ENCODE measurements at regions not wholly inside any gene's neighbourhood (a gene's known extent, or its start where the extent isn't known, plus 50 kb on each side); places are given as distances from the start of the nearest gene placed in this dataset.
A peak's percentile ranks its signal among the peaks of the same experiment; 100 is the strongest.
"Not testable (repeated sequence)": the region's sequence is repeated elsewhere in the genome, so short reads cannot be mapped to it uniquely, and the experiment has no call there.

DNA sequence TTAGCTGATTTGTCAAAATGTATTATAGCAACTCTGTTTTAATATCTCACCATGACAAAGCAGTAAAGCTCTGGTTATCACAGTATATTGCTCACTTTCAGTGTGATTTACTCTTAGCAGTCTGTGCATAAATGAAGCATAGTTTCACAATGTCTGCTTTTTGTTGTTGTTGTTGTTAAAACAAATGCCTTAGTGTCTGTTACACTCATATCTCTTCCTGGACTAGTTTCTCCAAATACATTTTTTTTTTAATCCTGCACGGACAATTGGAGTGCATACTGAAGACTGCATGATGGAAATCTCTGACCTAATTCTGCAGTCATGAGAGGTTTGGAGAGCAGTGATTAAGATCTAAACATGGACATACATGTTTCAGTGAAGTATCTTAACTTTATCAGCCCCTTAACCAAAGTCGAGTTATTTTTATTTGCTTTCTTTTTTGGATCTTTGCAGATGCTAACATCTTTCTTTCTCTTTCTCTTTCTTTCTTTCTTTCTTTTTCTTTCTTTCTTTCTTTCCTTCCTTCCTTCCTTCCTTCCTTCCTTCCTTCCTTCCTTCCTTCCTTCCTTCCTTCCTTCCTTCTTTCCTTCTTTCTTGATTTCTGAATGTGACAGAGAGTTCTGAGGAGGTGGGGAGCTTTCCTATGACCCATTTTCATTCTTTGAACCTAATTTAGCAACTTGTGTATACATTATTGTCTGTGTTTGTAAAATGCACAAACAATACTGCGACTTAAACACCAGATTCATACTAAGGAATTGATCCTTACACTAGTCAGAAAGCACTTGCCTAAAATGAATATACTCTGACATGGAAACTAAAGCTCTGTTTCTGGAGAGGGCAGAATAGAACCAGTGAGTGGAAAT, 161.5 kb upstream of the AGR3 start:
- Histone ChIP-seq H3K27ac (ENCODE audit: low read depth, low read length) (no peak overlapping the region), H3K9ac (ENCODE audit: low read depth in 1 of 3, low read length in 3 of 3) (no peak overlapping the region)

DNA sequence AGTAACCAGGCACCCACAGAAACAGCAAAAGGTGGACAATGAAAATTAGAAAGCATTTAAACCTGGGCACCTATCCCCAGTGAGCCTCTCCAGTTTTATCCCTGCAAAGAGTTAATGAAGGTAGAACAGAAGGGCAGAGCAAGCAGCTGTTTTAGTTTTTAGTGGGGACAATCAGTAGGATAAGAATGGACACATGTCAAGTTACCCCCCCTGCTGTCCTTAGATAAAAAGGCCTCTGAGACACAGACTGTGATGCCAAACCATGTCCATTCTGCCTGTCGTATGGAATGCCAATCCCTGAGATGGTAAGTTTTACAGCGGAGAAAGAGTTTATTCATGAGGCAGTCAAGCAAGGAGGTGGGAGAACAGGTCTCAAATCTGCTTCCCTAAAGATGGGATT, 162.6 kb upstream of the AGR3 start:
- no peaks in the 10 kb centered on the region for H3K4me1 ChIP-seq (ENCODE audit: control insufficient read depth in 3 of 3, insufficient read depth in 3 of 3, low read length in 3 of 3)
- H3K9ac ChIP-seq (ENCODE audit: low read depth in 1 of 3, low read length in 3 of 3) = no peak overlapping the region
- H3K4me3 ChIP-seq (ENCODE audit: low read length in 3 of 3) = no peak overlapping the region
- no peaks in the 10 kb centered on the region for H3K36me3 ChIP-seq (ENCODE audit: control insufficient read depth in 3 of 3, insufficient read depth in 3 of 3, low read length in 3 of 3)
- no peaks in the 10 kb centered on the region for H3K9me3 ChIP-seq (ENCODE audit: control insufficient read depth in 3 of 3, low read length in 3 of 3)
- H3K27me3 ChIP-seq (ENCODE audit: control insufficient read depth in 3 of 3, insufficient read depth in 3 of 3, low read length in 3 of 3) = no peaks in the 10 kb centered on the region
- no peak overlapping the region for H3K27ac ChIP-seq (ENCODE audit: low read depth, low read length)

More for the DNA sequence above, 161.5 kb upstream of the AGR3 start:
- no peaks in the 10 kb centered on the region for H3K9me3 ChIP-seq (ENCODE audit: control insufficient read depth in 3 of 3, low read length in 3 of 3)
- no peaks in the 10 kb centered on the region for H3K27me3 ChIP-seq (ENCODE audit: control insufficient read depth in 3 of 3, insufficient read depth in 3 of 3, low read length in 3 of 3)
- no peaks in the 10 kb centered on the region for H3K4me1 ChIP-seq (ENCODE audit: control insufficient read depth in 3 of 3, insufficient read depth in 3 of 3, low read length in 3 of 3)
- H3K4me3 ChIP-seq (ENCODE audit: low read length in 3 of 3) = peak overlapping the region in 1 of 3 donors; percentile 1
- H3K36me3 ChIP-seq (ENCODE audit: control insufficient read depth in 3 of 3, insufficient read depth in 3 of 3, low read length in 3 of 3) = no peaks in the 10 kb centered on the region

DNA sequence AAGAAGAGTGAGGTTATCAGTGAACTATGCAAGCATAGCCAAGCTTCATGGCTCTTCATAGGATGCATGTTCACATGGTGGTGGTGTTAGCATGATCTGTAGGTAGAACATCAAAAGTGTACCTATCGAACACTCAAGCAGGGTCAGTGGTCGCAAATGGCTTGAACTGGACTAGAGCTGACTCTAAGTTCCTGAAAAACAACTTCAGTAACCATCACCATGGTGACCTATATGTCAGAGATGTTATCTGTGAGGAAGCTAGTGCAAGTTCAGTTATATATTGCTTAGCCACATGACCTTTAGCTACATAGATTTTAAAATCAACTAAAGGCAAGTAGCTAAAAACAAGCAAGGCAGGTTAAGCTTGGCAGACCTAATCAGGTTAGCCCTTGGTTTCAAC, 163.1 kb upstream of the AGR3 start:
- Histone ChIP-seq H3K9me3 (ENCODE audit: control insufficient read depth in 3 of 3, low read length in 3 of 3) (no peaks in the 10 kb centered on the region), H3K4me1 (ENCODE audit: control insufficient read depth in 3 of 3, insufficient read depth in 3 of 3, low read length in 3 of 3) (no peaks in the 10 kb centered on the region), H3K9ac (ENCODE audit: low read depth in 1 of 3, low read length in 3 of 3) (no peak overlapping the region), H3K27me3 (ENCODE audit: control insufficient read depth in 3 of 3, insufficient read depth in 3 of 3, low read length in 3 of 3) (no peaks in the 10 kb centered on the region), H3K27ac (ENCODE audit: low read depth, low read length) (no peak overlapping the region), H3K36me3 (ENCODE audit: control insufficient read depth in 3 of 3, insufficient read depth in 3 of 3, low read length in 3 of 3) (no peaks in the 10 kb centered on the region), H3K4me3 (ENCODE audit: low read length in 3 of 3) (no peak overlapping the region)

GRCh38 chr7:17046259-17046658, 164.5 kb upstream of the AGR3 start:
- no peaks in the 10 kb centered on the region for H3K4me1 ChIP-seq (ENCODE audit: control insufficient read depth in 3 of 3, insufficient read depth in 3 of 3, low read length in 3 of 3)
- H3K27me3 ChIP-seq (ENCODE audit: control insufficient read depth in 3 of 3, insufficient read depth in 3 of 3, low read length in 3 of 3) = no peaks in the 10 kb centered on the region
- no peak overlapping the region for H3K4me3 ChIP-seq (ENCODE audit: low read length in 3 of 3)
- H3K27ac ChIP-seq (ENCODE audit: low read depth, low read length) = no peak overlapping the region
- no peak overlapping the region for H3K9ac ChIP-seq (ENCODE audit: low read depth in 1 of 3, low read length in 3 of 3)
- no peaks in the 10 kb centered on the region for H3K9me3 ChIP-seq (ENCODE audit: control insufficient read depth in 3 of 3, low read length in 3 of 3)
- H3K36me3 ChIP-seq (ENCODE audit: control insufficient read depth in 3 of 3, insufficient read depth in 3 of 3, low read length in 3 of 3) = no peaks in the 10 kb centered on the region

GRCh38 chr7:17046666-17047065, 164.9 kb upstream of the AGR3 start:
- Histone ChIP-seq H3K27me3 (ENCODE audit: control insufficient read depth in 3 of 3, insufficient read depth in 3 of 3, low read length in 3 of 3) (no peaks in the 10 kb centered on the region), H3K4me1 (ENCODE audit: control insufficient read depth in 3 of 3, insufficient read depth in 3 of 3, low read length in 3 of 3) (no peaks in the 10 kb centered on the region), H3K9me3 (ENCODE audit: control insufficient read depth in 3 of 3, low read length in 3 of 3) (no peaks in the 10 kb centered on the region), H3K4me3 (ENCODE audit: low read length in 3 of 3) (no peak overlapping the region), H3K27ac (ENCODE audit: low read depth, low read length) (no peak overlapping the region), H3K9ac (ENCODE audit: low read depth in 1 of 3, low read length in 3 of 3) (no peak overlapping the region), H3K36me3 (ENCODE audit: control insufficient read depth in 3 of 3, insufficient read depth in 3 of 3, low read length in 3 of 3) (no peaks in the 10 kb centered on the region)

GRCh38 chr7:17053164-17053563, 171.4 kb upstream of the AGR3 start:
- not testable (repeated sequence) for H3K27me3 ChIP-seq (ENCODE audit: control insufficient read depth in 3 of 3, insufficient read depth in 3 of 3, low read length in 3 of 3); H3K27ac ChIP-seq (ENCODE audit: low read depth, low read length); H3K4me3 ChIP-seq (ENCODE audit: low read length in 3 of 3)

DNA sequence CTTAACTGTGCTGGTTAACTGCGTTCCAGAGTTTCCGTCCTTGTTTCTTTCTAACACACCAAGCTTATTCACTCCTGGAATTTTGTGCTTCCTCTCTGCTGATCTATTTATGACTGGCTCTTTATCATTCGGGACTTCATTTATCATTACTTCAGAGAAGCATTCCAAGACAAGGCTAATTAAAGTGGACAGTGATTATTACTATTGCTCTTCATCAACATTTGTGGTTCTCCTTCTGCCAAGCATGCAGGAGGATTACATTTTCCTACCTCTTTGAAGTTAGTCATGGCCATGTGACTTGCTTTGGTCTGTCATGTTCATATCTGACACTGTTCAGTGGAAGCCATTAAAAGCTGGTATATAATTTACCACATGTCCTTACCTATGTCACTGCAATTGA, 172.4 kb upstream of the AGR3 start:
- Histone ChIP-seq H3K27me3 (ENCODE audit: control insufficient read depth in 3 of 3, insufficient read depth in 3 of 3, low read length in 3 of 3) (no peaks in the 10 kb centered on the region), H3K27ac (ENCODE audit: low read depth, low read length) (no peak overlapping the region), H3K9ac (ENCODE audit: low read depth in 1 of 3, low read length in 3 of 3) (no peak overlapping the region), H3K36me3 (ENCODE audit: control insufficient read depth in 3 of 3, insufficient read depth in 3 of 3, low read length in 3 of 3) (no peaks in the 10 kb centered on the region), H3K9me3 (ENCODE audit: control insufficient read depth in 3 of 3, low read length in 3 of 3) (no peaks in the 10 kb centered on the region), H3K4me3 (ENCODE audit: low read length in 3 of 3) (no peak overlapping the region), H3K4me1 (ENCODE audit: control insufficient read depth in 3 of 3, insufficient read depth in 3 of 3, low read length in 3 of 3) (no peaks in the 10 kb centered on the region)

More at GRCh38 chr7:17053164-17053563, 171.4 kb upstream of the AGR3 start:
- H3K9ac ChIP-seq (ENCODE audit: low read depth in 1 of 3, low read length in 3 of 3); H3K4me1 ChIP-seq (ENCODE audit: control insufficient read depth in 3 of 3, insufficient read depth in 3 of 3, low read length in 3 of 3); H3K9me3 ChIP-seq (ENCODE audit: control insufficient read depth in 3 of 3, low read length in 3 of 3); H3K36me3 ChIP-seq (ENCODE audit: control insufficient read depth in 3 of 3, insufficient read depth in 3 of 3, low read length in 3 of 3): not testable (repeated sequence)

- Histone ChIP-seq H3K4me3 (ENCODE audit: low read length in 3 of 3) (no peak overlapping the region), H3K36me3 (ENCODE audit: control insufficient read depth in 3 of 3, insufficient read depth in 3 of 3, low read length in 3 of 3) (no peaks in the 10 kb centered on the region), H3K27me3 (ENCODE audit: control insufficient read depth in 3 of 3, insufficient read depth in 3 of 3, low read length in 3 of 3) (no peaks in the 10 kb centered on the region), H3K27ac (ENCODE audit: low read depth, low read length) (no peak overlapping the region), H3K4me1 (ENCODE audit: control insufficient read depth in 3 of 3, insufficient read depth in 3 of 3, low read length in 3 of 3) (no peaks in the 10 kb centered on the region), H3K9me3 (ENCODE audit: control insufficient read depth in 3 of 3, low read length in 3 of 3) (no peaks in the 10 kb centered on the region), H3K9ac (ENCODE audit: low read depth in 1 of 3, low read length in 3 of 3) (no peak overlapping the region)
Measured at GRCh38 chr7:17054836-17055235, 173.1 kb upstream of the AGR3 start.

- no peaks in the 10 kb centered on the region for H3K4me1 ChIP-seq (ENCODE audit: control insufficient read depth in 3 of 3, insufficient read depth in 3 of 3, low read length in 3 of 3)
- H3K27me3 ChIP-seq (ENCODE audit: control insufficient read depth in 3 of 3, insufficient read depth in 3 of 3, low read length in 3 of 3) = no peaks in the 10 kb centered on the region
- no peaks in the 10 kb centered on the region for H3K36me3 ChIP-seq (ENCODE audit: control insufficient read depth in 3 of 3, insufficient read depth in 3 of 3, low read length in 3 of 3)
Measured at GRCh38 chr7:17055596-17055995, 173.8 kb upstream of the AGR3 start.

GRCh38 chr7:17056491-17057142, 174.8 kb upstream of the AGR3 start:
- no peaks in the 10 kb centered on the region for H3K9me3 ChIP-seq (ENCODE audit: control insufficient read depth in 3 of 3, low read length in 3 of 3)
- H3K27ac ChIP-seq (ENCODE audit: low read depth, low read length) = no peak overlapping the region

More at GRCh38 chr7:17055596-17055995, 173.8 kb upstream of the AGR3 start:
- no peak overlapping the region for H3K9ac ChIP-seq (ENCODE audit: low read depth in 1 of 3, low read length in 3 of 3)
- no peak overlapping the region for H3K27ac ChIP-seq (ENCODE audit: low read depth, low read length)
- no peaks in the 10 kb centered on the region for H3K9me3 ChIP-seq (ENCODE audit: control insufficient read depth in 3 of 3, low read length in 3 of 3)
- no peak overlapping the region for H3K4me3 ChIP-seq (ENCODE audit: low read length in 3 of 3)

More at GRCh38 chr7:17056491-17057142, 174.8 kb upstream of the AGR3 start:
- no peaks in the 10 kb centered on the region for H3K4me1 ChIP-seq (ENCODE audit: control insufficient read depth in 3 of 3, insufficient read depth in 3 of 3, low read length in 3 of 3)
- no peak overlapping the region for H3K9ac ChIP-seq (ENCODE audit: low read depth in 1 of 3, low read length in 3 of 3)
- no peaks in the 10 kb centered on the region for H3K36me3 ChIP-seq (ENCODE audit: control insufficient read depth in 3 of 3, insufficient read depth in 3 of 3, low read length in 3 of 3)
- H3K27me3 ChIP-seq (ENCODE audit: control insufficient read depth in 3 of 3, insufficient read depth in 3 of 3, low read length in 3 of 3) = no peaks in the 10 kb centered on the region
- no peak overlapping the region for H3K4me3 ChIP-seq (ENCODE audit: low read length in 3 of 3)

Measured in skeletal muscle tissue (tissue), 3 donors.